GM21367 (cell line): ENCODE measurements at regions not wholly inside any gene's neighbourhood (a gene's known extent, or its start where the extent isn't known, plus 50 kb on each side); places are given as distances from the start of the nearest gene placed in this dataset.

Experiments
- ATAC-seq: cut with Tn5 transposase; IDR thresholded peaks from one replicate; pipeline ENCODE4 v1.9.1; 2021; ENCODE audit not compliant: unreplicated experiment

GRCh38 chr2:8165550-8165949 lies 516.3 kb upstream of the ID2 start:
- no peak for ATAC-seq

- ATAC-seq = no peak
Measured at GRCh38 chr2:8168022-8168717, 513.7 kb upstream of the ID2 start.

GRCh38 chr2:8168876-8169424 lies 512.9 kb upstream of the ID2 start:
- ATAC-seq = no peak

GRCh38 chr2:8169443-8169842 lies 512.4 kb upstream of the ID2 start:
- ATAC-seq = no peak

- no peak for ATAC-seq
Measured at GRCh38 chr2:8170552-8171327, 511.1 kb upstream of the ID2 start.

GRCh38 chr2:8171608-8172007 lies 510.2 kb upstream of the ID2 start:
- ATAC-seq = no peak

GRCh38 chr2:8172661-8173060 lies 509.2 kb upstream of the ID2 start:
- no peak for ATAC-seq

GRCh38 chr2:8174641-8175257 lies 507.1 kb upstream of the ID2 start:
- ATAC-seq = no peak

- ATAC-seq = no peak
Measured at GRCh38 chr2:8176887-8177286, 505.0 kb upstream of the ID2 start.

GRCh38 chr2:8177566-8177965 lies 504.3 kb upstream of the ID2 start:
- ATAC-seq = no peak

GRCh38 chr2:8178911-8179310 lies 502.9 kb upstream of the ID2 start:
- no peak for ATAC-seq

- ATAC-seq = no peak
Measured at GRCh38 chr2:8189316-8189715, 492.5 kb upstream of the ID2 start.

GRCh38 chr2:8190279-8190678 lies 491.6 kb upstream of the ID2 start:
- no peak for ATAC-seq

GRCh38 chr2:8191427-8191826 lies 490.4 kb upstream of the ID2 start:
- no peak for ATAC-seq

GRCh38 chr2:8193146-8193545 lies 488.7 kb upstream of the ID2 start:
- no peak for ATAC-seq

GRCh38 chr2:8193686-8194615 lies 487.9 kb upstream of the ID2 start:
- no peak for ATAC-seq

GRCh38 chr2:8195784-8196183 lies 486.1 kb upstream of the ID2 start:
- no peak for ATAC-seq

- ATAC-seq = no peak
Measured at GRCh38 chr2:8196316-8196715, 485.5 kb upstream of the ID2 start.

GRCh38 chr2:8197101-8197500 lies 484.8 kb upstream of the ID2 start:
- no peak for ATAC-seq

GRCh38 chr2:8197825-8198224 lies 484.0 kb upstream of the ID2 start:
- no peak for ATAC-seq
